SW 1271 (cell line): ENCODE measurements at regions not wholly inside any gene's neighbourhood (a gene's known extent, or its start where the extent isn't known, plus 50 kb on each side); places are given as distances from the start of the nearest gene placed in this dataset.

Experiments used
- DNase-seq, 2 experiments: peaks; one replicate each; lab custom pipeline; 2025; lab: John Stamatoyannopoulos, UW

DNA sequence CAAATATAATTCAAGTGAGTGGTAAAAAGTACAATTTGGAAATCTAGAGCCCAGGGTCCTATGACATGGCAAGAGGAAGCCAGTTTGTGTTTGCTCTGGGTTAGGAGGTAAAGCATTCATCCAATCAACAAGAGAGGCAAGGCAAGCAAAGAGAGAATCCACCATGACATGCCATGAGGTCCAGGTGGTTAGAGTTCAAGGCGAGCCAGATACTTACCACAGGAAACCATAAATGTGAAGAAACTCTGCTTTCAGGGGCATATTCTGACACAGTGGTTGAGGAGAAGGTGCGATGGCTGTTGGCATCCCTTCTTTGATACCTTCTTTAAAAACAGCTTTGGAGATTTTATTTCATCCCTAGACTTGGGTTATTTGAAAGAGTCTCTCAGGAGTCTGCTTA is 193.8 kb upstream of the MAN1A1 start:
- DNase-seq: no peak

DNA sequence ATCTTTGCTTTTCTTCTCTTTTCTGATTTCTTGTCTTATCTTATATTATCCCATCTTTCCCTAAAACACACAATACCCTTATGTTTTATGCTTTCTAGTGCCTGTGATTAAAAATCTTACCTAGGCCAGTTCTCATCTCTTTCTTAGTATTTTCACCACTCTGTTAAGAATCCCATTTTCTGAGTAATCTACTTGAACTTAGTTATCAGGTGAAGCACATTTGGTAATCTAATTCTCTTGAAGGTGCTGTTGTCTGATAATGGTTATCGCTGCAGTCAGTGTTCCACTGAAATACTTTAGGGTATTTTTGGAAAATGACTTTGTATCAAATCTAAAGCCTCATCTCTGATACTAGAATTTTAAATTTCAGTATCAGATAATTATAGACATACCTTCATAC is 192.5 kb upstream of the MAN1A1 start:
- no peak for DNase-seq

DNA sequence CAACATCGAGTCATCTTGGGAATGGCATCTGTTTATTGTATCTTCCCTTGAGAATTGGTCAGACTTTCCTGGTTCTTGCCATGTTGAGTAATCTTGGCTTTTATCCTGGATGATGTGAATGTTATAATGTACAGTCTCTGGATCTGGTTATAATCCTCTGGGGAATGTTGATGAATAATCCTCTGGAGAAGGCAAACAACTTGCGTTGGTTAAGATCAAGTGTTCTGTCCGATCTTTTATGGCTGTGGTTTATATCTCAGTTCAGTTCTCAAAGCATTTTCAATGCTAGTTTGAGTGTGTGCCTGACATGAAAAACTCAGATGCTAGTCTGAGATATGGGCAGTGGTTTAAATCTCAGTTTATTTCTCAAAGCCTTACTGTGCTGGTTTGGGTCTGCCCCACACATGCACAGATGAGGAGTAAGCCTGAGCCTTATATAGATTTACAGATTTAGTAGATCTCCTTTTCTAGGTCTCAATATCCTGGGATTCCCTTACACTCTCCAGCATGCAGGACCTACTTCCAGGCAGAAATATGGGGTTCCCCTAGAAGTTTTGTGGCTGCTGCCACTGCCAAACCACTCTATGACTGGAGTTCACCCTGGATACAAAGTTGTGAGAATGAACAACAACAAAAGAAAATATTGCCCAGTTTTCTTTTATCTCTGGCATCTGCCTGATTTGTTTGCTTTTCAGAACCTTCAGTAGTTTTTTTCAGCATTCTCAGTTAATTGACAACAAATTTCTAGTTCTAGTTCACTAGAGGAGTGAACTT is 191.8 kb upstream of the MAN1A1 start:
- no peak for DNase-seq

DNA sequence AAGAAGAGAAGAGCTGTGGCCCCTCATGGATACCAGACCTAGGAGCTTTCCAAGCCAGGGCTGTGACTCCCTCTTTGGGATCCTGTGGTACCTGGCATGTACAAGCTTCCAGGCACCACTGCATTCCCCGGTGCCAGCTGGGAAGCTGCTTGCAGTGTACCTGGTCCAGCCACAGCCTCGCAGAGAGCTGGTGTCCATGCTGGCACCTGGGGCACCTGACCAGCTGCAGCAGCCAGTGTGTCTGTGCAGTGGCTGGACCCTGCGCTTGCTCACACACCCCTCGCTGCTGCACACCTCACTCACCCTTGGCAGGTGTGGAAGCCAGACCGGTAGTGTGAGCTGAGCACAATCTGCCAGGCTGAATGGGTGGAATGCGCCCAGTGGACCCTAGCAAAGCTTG is 190.9 kb upstream of the MAN1A1 start:
- no peak for DNase-seq

DNA sequence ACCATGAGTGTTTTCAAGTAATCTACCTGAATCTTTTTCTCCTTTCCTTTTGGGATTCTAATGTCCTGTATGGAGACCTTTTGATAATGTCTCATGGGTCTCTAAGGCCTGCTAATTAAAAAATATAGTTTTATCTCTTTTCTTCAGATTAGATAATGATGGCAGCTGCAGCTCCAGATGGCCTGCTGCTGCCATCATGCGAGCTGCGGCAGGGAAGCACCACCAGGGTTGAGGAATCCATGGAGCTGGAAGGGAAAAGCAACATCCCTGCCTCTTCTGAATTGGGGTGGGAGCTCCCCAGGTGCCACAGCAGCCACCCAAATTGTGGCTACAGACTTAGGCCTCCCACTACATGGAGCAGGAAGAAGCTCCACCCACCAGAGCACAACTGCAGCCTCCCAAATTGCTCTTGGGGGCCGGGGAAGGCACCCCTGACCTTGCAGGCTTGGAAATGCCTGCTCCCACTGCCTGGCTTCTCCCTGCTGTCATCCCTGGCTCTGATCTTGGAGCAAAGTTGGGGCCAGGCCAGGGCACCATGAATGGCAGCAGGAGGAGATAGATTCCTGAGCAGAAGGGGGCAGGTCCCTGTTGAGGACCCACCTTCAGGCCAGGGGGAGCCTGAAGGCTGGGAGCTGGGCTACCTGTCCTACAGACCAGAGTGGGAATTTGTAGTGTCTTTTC is 189.6 kb upstream of the MAN1A1 start:
- no peak for DNase-seq

DNA sequence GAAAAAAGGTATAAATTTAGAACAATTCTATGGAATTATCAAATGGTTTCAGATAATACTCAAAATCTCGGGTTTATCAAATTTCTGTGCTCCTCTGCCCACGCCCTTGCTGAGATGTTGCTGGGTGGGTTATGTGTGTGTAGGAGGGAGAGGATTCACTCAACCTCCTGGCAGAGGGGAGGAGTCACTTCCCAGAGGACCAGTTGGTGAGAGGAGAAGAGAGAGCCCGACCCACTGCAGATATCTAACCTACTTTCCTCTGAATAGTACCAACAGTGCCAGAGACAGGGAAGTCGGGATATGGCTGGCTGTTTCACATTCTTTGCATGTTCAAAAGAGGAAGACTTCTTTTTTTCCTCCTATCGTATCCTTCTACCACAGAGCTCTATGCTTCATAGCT is 187.1 kb upstream of the MAN1A1 start:
- DNase-seq: no peak

DNA sequence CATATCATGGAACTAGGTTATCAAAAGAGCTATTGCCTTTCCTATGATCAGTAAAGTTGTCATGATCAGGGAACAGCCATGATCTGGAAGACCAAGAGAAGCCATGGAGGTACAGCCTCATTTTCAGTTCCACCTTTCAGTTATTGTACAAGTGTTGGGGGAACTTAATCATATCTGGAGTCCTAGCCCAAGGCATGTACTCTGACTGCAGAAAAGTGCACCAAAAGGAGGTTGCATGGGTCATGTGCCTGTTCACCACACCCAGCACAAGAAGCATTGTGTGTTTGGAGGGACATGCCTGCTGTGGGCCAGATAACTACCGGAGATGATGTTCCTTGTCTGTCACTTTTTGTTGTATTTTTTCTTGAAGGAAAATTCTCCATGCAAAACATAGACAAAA is 185.8 kb upstream of the MAN1A1 start:
- no peak for DNase-seq

DNA sequence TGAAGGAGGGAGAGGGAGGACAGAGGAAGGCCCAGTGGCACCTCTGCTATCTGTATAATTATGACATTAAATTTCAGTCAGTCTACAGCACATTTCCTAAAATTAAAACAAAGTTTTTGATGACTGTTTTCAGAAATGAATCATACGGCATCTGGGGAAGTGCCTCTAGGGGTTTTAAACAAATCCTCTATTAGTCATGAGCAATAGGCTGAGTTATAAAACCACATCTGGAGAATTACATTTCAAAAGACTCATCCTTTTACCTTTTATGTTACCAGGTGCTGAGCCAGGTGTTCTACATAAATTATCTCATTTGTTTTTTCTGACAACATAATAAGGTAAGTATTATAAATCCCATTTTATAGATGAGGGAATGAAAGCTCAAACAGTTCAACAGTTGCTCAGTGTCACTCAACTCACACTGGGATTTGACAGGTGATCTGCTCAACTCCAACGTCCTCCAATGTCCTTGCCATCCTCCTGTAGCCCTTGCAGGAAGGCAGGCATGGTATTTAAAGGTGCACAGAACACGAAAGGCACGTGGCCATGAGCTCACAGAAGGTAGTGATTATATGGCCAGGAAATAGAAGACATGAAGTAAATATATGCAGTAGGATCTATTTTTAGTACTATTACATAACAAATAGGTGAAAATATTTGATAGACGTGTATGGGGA is 184.2 kb upstream of the MAN1A1 start:
- DNase-seq: no peak

DNA sequence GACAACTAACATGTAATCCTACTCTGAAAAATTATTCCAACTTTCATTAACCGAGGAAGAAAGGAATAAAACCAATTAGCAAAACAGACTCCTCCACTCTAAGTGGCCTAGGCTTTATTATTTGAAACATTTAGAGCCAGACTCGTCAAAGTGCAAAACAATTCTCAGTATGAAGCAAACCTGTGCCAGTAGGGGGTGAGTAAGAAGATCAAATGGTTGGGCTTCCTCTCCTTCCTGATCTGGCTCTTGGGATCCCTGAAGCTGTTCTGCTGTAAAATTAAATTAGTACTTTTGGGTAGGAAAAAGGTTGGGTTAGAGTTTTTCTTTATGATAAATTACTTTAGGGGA is 177.6 kb upstream of the MAN1A1 start:
- DNase-seq: no peak

DNA sequence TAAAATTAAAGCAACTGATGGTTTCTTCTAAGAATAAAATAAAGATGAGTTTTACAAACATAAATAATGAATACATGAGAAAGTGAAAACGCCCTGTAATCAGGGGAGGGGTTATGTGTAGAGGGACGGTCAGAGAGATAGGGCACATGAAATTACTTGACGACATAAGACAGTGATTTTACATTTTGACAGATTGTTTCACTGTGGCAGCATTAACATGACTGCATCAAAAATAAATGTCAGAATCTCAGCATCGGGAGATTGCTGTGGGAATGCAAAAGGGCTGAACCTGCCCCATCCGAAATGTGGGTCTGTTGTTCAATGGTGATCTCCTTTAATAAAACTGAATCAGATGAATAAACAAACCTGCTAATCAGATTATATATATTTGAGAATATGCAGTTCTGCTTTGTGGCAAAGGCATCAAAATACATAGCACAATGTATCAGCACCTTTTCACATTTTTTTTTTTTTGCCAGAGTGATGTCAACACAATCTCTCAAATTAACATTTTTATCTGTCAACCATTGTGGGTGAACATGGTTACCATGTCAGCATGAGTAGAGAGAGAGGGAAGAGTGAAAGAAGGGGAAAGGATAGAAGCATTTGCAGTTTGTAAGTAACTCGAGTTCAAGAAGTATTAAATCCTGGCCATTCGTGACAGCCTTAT is 177.1 kb upstream of the MAN1A1 start:
- DNase-seq: no peak

DNA sequence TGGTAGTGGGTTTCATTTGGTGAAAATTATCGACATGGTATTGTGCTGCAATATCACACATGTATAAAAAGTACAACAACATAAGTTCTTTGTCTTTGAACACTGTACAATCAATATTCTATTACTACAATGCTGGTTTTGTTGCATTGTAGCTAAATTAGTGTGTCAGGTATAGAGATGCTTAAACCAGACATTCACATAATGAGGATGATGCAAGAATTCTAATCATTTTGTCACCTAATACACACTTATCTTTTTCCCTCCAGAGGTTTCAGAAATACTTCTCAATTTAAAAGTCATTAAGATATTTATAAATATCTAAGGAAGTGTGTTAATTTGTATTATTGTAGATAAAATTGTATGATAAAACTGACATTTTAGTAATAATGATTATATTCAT is 174.8 kb upstream of the MAN1A1 start:
- no peak for DNase-seq

DNA sequence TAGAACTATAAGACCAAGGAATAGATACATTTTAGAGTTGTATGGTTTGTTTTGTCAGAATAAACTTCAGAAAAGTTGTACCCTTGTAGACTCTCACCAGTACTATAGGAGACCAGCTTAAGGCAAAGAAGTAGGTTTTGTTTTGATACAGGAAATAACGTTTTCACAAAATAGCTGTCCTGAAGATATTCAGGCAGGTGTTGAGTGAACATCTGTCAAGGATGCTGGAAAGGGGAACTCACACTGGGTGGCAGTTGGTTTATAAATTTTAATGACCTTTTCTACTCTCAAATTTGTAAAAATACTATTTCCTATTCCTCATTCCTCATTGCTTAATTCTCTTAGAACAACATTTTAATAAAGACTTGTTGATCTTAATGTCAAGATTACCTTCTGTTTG is 174.0 kb upstream of the MAN1A1 start:
- no peak for DNase-seq

DNA sequence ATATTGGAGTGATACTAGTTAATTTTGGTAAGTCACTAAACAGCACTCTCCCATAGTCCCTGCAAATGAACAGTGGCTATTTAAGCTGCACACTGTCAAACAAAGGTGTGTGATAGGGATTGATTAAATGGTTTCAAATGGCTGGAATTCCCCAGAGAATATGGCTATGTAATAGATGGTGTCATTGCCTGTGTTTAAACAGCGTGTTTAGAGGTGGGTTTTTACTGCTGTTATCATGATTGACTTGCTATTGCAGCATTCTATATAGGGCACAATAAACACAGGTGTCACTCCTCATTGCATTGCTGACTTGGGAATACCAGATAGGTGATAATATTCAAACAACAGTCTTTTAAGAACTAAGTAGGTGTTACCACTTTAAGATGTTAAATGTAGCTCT is 171.7 kb upstream of the MAN1A1 start:
- DNase-seq: no peak

DNA sequence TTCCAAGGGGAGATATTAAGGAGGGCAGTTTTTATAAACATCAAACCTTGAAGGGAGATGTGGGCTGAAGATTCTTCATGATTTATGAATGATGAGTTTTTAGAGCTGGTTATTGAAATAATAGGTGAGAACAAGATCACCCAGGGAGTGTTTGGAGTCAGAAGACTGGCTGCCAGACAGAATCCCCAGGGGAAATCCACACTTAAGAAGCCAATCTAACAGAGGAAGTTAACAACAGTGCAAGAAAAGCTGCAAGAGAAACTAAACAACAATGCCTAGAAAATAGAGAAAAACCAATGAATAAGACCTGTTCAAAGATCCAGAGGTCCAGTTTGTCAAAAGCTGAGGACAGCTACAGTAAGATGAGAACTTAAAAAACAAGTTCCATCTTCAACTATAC is 167.9 kb upstream of the MAN1A1 start:
- no peak for DNase-seq

DNA sequence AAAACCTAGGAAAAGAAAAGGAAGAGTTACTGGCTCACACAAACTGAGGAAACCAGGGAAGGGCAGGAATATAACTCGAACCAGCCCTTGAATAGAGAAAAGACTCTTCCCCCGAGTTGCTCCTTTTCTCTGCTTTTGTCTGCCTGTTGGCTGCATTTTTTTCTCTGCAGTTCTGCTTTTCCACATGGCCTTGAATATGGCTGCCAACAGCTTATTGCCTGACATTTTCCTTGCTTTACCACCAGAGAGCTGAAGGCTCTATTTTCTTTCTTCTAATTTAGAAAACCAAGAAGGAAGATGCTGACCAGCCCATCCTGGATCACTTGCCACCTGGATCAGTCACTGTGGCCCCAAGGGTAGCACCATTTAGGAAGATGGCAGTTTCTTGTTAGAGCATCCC is 164.8 kb upstream of the MAN1A1 start:
- no peak for DNase-seq

DNA sequence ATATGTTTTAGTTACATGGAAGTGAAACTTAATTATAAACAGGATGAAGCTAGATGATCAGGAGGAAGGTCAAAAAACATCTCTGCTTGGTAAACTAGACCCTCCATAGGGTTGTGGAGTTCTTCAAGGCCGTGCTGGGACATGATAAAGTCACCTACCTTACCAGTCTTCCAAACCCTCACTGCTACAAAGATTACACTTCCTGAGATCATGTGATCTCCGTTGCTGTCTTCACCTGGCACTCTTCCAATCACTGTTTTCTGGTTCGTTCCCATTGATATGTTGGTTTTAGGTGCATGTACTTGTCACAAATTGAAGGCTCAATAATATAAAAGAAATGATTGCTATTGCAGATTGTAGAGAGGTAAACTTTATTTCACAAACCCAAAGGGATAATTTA is 161.5 kb upstream of the MAN1A1 start:
- DNase-seq: no peak

DNA sequence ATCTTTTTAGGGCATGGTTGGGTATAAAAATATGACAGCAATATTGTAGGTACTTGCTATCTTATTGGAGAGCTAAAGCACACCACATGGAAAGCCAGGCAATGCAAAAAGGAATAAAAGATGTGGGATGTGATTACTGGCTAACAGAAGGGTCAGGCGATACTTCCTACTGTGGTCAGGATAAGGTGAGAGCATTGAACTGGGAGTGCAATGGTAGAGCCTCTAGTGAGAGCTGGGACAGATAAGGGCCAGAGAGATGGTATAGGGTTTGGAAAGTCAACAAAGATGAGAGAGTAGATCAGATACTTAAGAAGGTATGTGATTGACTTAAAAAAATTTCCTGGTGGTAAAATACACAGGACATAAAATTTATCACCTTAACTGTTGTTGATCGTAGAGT is 160.7 kb upstream of the MAN1A1 start:
- DNase-seq: no peak

DNA sequence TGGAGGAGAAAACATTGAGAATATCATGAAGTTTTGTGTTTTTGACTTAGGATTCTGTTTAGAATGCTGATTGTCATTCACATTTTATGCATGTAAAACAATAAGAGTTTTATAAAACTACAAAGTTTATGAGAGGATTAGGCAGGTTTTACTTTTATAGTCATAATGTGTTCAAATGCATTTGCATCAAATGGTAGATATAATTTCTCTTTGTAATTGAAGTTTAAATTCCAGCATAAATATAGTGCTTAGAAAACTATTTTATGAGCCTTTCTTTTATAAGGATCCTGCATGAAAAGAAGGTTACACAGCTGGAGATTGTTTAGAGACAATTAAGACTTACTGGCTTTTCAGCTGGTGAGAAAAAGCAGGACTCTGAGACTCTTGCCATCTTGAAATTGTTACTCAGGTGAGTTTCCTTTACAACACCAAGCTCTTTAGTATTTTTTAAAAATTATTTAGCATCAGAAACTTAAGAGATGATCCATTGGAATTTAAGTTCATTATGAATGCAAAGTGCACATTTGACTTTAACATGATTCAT is 157.1 kb upstream of the MAN1A1 start:
- no peak for DNase-seq

DNA sequence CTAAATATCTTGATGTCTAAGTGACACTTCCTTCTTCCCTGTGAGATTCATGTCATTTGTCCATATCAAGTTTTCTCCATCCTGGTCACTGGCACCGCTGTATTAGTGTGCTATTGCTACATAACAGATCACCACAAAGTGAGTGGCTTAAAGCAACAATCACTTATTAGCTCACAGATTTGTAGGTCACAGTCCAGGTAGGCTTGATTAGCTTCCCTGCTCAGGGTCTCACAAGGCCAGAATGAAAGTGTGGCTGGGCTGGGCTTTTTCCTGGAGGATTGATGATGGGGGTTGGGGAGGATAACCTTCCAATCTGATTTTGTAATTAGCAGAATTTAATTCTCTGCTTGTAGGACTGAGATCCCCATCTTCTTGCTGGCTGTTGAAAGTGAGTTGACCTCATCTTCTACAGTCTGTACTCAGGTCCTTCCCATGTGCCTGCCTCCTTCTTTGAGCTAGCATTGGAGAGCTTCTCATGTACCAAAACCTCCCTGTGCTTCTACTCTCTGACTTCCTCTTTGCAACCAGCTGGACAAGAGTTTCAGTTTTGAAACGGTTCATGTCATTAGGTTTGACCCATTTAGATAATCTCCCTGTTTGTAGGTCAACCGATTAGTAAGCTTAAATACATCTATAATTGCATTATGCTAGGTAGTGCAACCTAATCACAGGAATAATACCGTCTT is 152.4 kb upstream of the MAN1A1 start:
- no peak for DNase-seq

DNA sequence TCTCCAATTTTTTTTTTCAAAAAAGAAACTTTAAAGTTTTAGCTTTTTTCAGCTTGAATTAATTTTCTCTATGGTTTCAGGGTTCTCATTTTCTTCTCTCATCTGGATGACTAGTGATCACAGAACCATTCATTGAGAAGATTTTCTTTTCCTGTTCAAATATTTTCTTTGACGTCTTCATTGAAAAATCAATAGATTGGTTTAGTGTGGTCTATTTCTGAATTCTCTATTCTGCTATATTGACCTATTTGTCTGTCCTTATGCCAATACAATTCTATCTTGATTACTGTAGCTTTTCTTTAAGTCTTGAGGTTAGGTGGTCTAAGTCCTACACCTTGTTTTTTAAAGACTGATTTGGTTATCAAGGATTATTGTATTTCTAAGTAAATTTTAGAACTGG is 150.2 kb upstream of the MAN1A1 start:
- DNase-seq: no peak

DNA sequence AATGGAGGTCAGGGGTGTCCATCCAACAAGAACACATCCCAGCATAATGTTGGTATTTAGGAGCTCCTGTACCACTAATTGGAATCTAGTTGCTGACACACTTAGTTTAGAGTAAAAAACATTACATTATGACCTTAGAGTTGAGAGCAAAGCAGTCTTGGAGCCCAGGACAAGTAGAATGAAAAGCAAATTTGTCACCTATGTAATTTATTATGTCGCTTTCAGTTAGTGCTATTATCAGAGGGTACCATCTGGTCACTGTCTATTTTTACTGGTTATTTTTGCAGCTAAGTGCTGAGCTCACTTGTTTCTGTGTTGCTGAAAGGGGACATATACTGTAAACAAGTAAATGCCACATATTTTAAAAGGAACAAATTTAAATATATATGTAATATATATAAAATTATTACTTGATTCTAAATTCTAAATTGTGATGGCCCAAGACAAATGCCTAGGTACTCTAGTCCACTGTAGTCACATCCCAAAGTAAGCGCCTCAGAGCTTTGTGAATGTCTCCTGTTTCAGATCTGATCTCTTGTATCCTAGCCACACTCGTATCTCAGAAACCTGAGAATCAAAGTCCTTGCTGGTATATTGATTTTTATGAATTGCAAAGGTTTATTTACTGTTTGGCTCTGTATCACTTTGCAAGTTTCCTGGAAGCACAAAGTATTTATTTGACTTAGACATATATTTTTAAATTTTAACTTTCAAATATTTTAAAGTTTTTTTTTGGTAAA is 148.6 kb upstream of the MAN1A1 start:
- no peak for DNase-seq
